ENCODE measurements at regions not wholly inside any gene's neighbourhood (a gene's known extent, or its start where the extent isn't known, plus 50 kb on each side); places are given as distances from the start of the nearest gene placed in this dataset.

DNA sequence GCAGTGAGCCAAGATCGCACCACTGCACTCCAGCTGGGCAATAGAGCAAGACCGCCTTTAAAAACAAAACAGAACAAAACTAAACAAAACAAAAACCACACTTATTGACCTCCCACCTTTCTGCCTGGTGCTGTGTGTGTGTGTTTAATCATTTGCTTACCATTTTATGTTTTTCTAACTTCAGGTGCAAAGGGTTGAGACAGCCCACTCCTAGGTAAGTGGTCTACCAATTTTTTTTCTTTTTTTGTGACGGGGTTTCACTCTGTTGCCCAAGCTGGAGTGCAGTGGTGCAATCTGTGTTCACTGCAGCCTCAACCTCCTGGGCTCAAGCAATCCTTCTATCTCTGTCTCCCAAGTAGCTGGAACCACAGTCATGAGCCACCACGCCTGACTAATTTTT is 65.8 kb downstream of the SALL1 start:
- no peak for DNase-seq

- DNase-seq, result no peak
These were observed 66.8 kb downstream of the SALL1 start for GRCh38 chr16:51084074-51084928.

DNA sequence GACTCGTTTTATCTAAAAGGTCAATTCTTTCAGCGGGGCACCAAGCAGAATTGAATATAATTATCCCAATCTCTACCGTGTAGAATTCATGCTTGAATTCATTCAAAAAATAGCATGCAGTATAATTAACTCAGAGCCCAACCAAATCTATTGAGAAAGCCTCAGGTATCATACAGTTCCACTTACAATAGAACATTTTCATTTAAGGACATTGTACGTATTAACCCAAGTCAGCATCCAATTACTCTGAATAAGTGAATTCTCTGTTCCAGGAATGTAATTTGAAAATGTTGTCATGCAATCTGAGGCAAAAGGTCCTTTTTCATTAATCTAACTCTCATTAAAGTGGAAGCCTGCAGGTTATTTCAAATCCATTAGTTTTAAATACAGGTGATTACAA is 78.5 kb downstream of the SALL1 start:
- no peak for DNase-seq

DNA sequence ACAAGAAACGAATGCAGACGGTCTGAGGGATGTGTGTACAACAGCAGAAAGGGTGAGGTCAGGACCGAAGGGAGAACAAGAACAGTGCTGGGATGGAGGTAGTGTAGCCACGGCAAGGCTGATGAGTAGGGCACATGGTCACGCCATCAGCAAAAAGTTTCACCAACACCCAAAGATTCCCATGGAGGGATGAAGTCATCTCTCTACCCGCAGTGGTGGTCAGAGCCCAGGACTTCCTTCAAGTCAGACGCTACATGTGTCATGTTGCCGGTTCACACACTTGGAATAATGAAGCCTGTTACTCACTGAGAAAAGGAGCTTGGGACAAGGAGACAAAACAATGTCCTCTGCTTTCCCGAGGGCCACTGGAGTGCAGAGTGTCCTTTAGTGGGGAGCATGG is 79.7 kb downstream of the SALL1 start:
- DNase-seq, result no peak

GRCh38 chr16:51067352-51067751 is 83.7 kb downstream of the SALL1 start:
- no peak for DNase-seq

GRCh38 chr16:51062039-51062438 is 89.0 kb downstream of the SALL1 start:
- no peak for DNase-seq

- DNase-seq, result no peak
These were observed 89.7 kb downstream of the SALL1 start for GRCh38 chr16:51061328-51061727.

- no peak for DNase-seq
These were observed 93.1 kb downstream of the SALL1 start for GRCh38 chr16:51057969-51058337.

DNA sequence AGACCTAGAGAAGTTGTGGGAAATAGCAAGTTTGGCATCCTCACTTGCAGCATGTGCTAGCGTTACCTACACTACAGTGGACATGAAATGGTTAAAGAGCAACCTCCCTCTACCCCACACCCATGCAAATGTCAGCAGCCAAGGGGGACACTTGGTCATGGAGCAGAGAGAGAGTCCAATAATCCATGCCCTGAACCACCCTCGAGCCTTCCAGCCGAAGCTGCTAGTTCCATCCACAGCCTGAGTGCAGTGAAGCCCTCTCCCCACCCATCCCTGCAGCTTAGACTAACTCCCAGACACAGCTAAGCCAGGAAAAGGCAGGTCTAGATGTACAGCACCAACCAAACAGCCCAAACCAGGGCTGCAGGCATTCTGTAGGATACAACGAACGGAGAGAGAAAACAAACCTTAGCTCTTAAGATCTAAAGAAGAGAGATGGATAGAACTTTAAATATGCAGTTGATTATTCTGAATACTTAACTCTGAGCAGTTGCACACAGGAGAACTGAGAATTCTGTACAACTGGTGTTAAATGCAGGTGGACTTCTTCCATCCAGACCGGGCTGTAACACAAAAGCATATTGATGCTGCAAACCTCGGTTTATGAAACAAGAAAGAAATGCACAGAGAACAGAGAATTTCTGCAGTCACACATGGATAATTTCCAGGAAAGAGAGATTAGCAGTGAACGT is 93.8 kb downstream of the SALL1 start:
- DNase-seq, result no peak

- DNase-seq, result no peak
These were observed 94.7 kb downstream of the SALL1 start for GRCh38 chr16:51056331-51056730.

GRCh38 chr16:51055434-51055833 is 95.6 kb downstream of the SALL1 start:
- DNase-seq, result no peak

- no peak for DNase-seq
These were observed 97.3 kb downstream of the SALL1 start for GRCh38 chr16:51053775-51054174.

- DNase-seq, result no peak
These were observed 99.4 kb downstream of the SALL1 start for GRCh38 chr16:51051671-51052070.

GRCh38 chr16:51050377-51050706 is 100.7 kb downstream of the SALL1 start:
- DNase-seq, result no peak

GRCh38 chr16:51049678-51050376 is 101.2 kb downstream of the SALL1 start:
- DNase-seq, result no peak

DNA sequence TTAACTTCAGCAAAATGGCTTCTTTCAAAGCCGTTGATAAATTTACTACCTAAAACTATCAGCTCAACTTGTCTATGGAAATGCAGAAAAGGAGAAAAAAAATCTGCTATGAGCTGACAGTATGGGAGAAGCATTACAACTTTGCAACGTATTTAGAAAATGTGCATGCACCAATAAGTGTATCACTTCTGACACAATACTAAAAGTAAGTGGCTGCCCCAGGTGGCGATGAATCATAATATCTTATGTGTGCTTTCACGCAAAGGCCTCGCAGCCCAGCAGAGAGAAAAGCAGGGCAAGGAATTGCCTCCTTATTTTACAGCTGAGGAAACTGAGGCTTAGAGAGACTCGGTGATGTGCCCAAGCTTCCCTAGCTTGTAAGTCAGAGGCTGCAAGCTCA is 101.8 kb downstream of the SALL1 start:
- no peak for DNase-seq

- no peak for DNase-seq
These were observed 102.5 kb downstream of the SALL1 start for GRCh38 chr16:51048544-51048943.

- no peak for DNase-seq
These were observed 105.3 kb downstream of the SALL1 start for GRCh38 chr16:51045794-51046193.

GRCh38 chr16:51045186-51045585 is 105.9 kb downstream of the SALL1 start:
- no peak for DNase-seq

DNA sequence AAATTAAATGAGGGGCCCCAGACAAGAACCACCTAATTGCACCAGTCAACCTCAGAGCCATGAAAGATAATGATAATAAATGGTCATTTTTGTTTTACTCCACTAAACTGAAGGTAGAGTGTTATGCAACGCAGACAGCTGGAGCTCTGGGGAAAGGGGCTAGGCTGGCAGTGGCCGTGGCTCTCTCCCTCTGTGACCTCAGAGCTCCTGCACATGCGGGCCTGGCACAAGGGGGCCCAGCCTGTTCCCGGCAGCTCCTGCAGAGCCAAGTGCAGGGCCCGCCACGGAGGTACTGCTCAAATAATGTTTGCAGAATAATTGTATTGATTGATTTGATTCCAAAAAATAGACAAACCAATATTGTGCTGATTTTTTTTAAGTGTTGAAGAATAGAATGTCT is 109.5 kb downstream of the SALL1 start:
- no peak for DNase-seq

DNA sequence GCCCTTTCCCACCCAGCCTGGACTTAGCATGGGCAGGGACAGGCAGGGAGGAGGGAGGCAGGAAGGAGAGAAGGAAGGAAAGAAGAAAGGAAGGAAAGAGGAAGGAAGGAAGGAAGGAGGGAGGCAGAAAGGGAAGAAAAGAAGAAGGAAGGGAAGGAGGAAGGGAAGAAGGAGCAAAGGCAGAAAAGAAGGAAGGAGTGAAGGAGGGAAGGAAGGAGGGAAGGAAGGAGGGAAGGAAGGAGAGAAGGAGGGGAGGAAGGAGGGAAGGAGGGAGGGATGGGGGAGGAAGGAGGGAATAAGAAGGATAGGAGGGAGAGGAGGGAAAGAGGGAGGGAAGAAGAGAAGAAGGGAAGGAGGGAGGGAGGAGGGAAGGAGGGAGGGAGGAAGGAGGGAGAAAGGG is 110.4 kb downstream of the SALL1 start:
- DNase-seq, result no peak

DNA sequence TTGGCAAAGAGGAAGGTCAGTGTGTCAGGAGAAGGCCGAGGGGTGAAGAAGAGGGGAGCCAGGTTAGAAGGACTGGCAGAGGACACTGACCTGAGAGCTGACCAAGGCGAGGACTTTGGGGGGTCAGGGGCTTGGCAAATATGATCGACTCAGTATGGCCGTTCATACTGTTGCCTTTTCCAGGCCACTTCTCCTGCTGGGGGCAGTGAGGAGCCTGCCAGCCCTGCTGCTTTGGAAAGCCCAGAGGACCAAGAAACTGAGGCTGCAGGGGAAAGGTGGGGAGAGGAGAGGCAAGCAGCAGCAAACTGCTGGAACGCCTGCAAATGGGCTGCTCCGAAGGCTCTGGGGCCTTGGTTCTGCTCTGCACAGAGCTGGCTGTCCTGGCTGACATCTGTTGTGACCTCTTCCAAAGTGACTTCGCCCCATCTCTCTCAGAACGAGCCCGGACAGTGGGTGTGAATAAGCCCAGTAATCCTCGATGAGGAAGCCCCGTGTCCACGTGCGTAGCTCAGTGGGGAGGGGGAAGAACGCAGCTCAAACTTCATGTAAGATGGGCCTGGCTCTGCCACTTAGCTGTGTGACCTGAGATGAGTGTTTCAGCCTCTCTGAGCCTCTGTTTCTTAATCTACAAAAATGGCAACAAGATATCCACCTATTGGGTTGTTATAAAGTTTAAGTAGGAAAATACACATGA is 111.3 kb downstream of the SALL1 start:
- DNase-seq, result no peak

- no peak for DNase-seq
These were observed 115.4 kb downstream of the SALL1 start for GRCh38 chr16:51035711-51036110.

- no peak for DNase-seq
These were observed 116.0 kb downstream of the SALL1 start for GRCh38 chr16:51035110-51035498.

Measured in NCI-H2171 (cell line).